WI38 (cell line): ENCODE measurements at regions not wholly inside any gene's neighbourhood (a gene's known extent, or its start where the extent isn't known, plus 50 kb on each side); places are given as distances from the start of the nearest gene placed in this dataset.

Experiments
- H3K4me3 ChIP-seq: 2 replicates; pipeline ENCODE4 v1.5.1; 2011; ENCODE audit warnings: low read depth, mild to moderate bottlenecking, control low read depth, low read length
- CTCF ChIP-seq: IDR thresholded peaks from 2 replicates; pipeline ENCODE4 v1.5.1; 2012; ENCODE audit warnings: low read depth, mild to moderate bottlenecking, control low read depth, low read length

GRCh38 chr1:5798904-5799303, 193.3 kb downstream of the NPHP4 start:
- H3K4me3 ChIP-seq, result no peak overlapping the region
- no peak for TF ChIP-seq CTCF

GRCh38 chr1:5798151-5798730, 194.0 kb downstream of the NPHP4 start:
- H3K4me3 ChIP-seq, result no peak overlapping the region
- no peak for TF ChIP-seq CTCF

- H3K4me3 ChIP-seq, result no peak overlapping the region
- TF ChIP-seq CTCF, result no peak
Observed at GRCh38 chr1:5796028-5796427, 196.2 kb downstream of the NPHP4 start.

GRCh38 chr1:5794279-5794678, 197.9 kb downstream of the NPHP4 start:
- no peak overlapping the region for H3K4me3 ChIP-seq
- no peak for TF ChIP-seq CTCF

- TF ChIP-seq CTCF, result no peak
- H3K4me3 ChIP-seq, result no peak overlapping the region
Observed at GRCh38 chr1:5793516-5793915, 198.7 kb downstream of the NPHP4 start.

GRCh38 chr1:5781079-5781478, 211.1 kb downstream of the NPHP4 start:
- no peak for TF ChIP-seq CTCF
- H3K4me3 ChIP-seq, result no peak overlapping the region

GRCh38 chr1:5780324-5780716, 211.9 kb downstream of the NPHP4 start:
- H3K4me3 ChIP-seq, result no peak overlapping the region
- TF ChIP-seq CTCF, result no peak
